ENCODE measurements at regions not wholly inside any gene's neighbourhood (a gene's known extent, or its start where the extent isn't known, plus 50 kb on each side); places are given as distances from the start of the nearest gene placed in this dataset.

- TF ChIP-seq EP300 (IDR thresholded peaks at IDR 0.05) (no peak), CTCF (IDR thresholded peaks at IDR 0.05) (no peak)
Measured at GRCh38 chr16:86391984-86392383, 118.3 kb upstream of the FOXF1 start.
